IMR-90 (cell line): ENCODE measurements at regions not wholly inside any gene's neighbourhood (a gene's known extent, or its start where the extent isn't known, plus 50 kb on each side); places are given as distances from the start of the nearest gene placed in this dataset.
A peak's percentile ranks its signal among the peaks of the same experiment; 100 is the strongest.

Source experiments
- ATAC-seq: fragments of 200-7000 bp; cut with Tn5 transposase; 2 replicates; pipeline ENCODE4 v1.9.1; 2020; ENCODE audit warnings: low read depth, mild to moderate bottlenecking, moderate library complexity
- BruUV-seq: library from RNA; stranded (reverse); fragments of 400-500 nt; replicated peaks from 2 replicates; lab custom pipeline; 2021; lab: Mats Ljungman, UMichigan
- CTCF ChIA-PET: fragments of 300-600 bp; formaldehyde crosslinking; extraction: SDS; loops from one replicate; lab custom pipeline; 2021; ENCODE audit warnings: antibody characterized with exemption; lab: Yijun Ruan, JAX
- POLR2A ChIA-PET: fragments of 300-600 bp; sonication (Branson Sonifier 250); formaldehyde crosslinking; loops from one replicate; lab custom pipeline; 2022; ENCODE audit warnings: antibody characterized with exemption; ENCODE audit not compliant: unreplicated experiment; lab: Charles Lee
- DNase-seq: peaks from one replicate; pipeline ENCODE4 v3.0.0; 2013
- H2AFZ ChIP-seq: replicated peaks from 2 replicates; pipeline ENCODE3; 2013; ENCODE audit warnings: low read length, mild to moderate bottlenecking; ENCODE audit not compliant: poor library complexity
- H2AK5ac ChIP-seq: 2 replicates; pipeline ENCODE4 v1.6.1; 2013; ENCODE audit warnings: low read depth, low read length, inconsistent platforms
- H2AK9ac ChIP-seq: replicated peaks from 2 replicates; pipeline ENCODE3; 2013; ENCODE audit warnings: mild to moderate bottlenecking, low read depth, low read length, moderate library complexity; ENCODE audit not compliant: poor library complexity
- H2BK120ac ChIP-seq: 2 replicates; pipeline ENCODE4 v1.6.1; 2013; ENCODE audit warnings: low read depth, low read length, inconsistent platforms
- H2BK15ac ChIP-seq: 3 replicates; pipeline ENCODE4 v1.6.1; 2013; ENCODE audit warnings: low read depth, low read length, inconsistent platforms
- H2BK20ac ChIP-seq: 2 replicates; pipeline ENCODE4 v1.6.1; 2013; ENCODE audit warnings: low read depth, mild to moderate bottlenecking, inconsistent platforms, low read length, moderate library complexity
- H2BK5ac ChIP-seq: 2 replicates; pipeline ENCODE4 v1.6.1; 2013; ENCODE audit warnings: mild to moderate bottlenecking, low read depth, low read length, inconsistent platforms; ENCODE audit not compliant: poor library complexity, severe bottlenecking
- H3K14ac ChIP-seq: replicated peaks from 2 replicates; pipeline ENCODE4 v1.6.1; 2013; ENCODE audit warnings: low read depth, low read length, inconsistent platforms
- H3K18ac ChIP-seq: 2 replicates; pipeline ENCODE4 v1.6.1; 2013; ENCODE audit warnings: low read depth, low read length, control low read depth
- H3K23ac ChIP-seq: 2 replicates; pipeline ENCODE4 v1.6.1; 2013; ENCODE audit warnings: low read depth, low read length, inconsistent platforms
- H3K27ac ChIP-seq: 2 replicates; pipeline ENCODE4 v1.5.1; 2013; ENCODE audit warnings: mild to moderate bottlenecking, control low read depth, low read length; ENCODE audit not compliant: insufficient read depth
- H3K27me3 ChIP-seq: 2 replicates; pipeline ENCODE4 v1.6.1; 2013; ENCODE audit warnings: low read length; ENCODE audit not compliant: control insufficient read depth, insufficient read depth
- H3K36me3 ChIP-seq: 2 replicates; pipeline ENCODE4 v1.6.1; 2013; ENCODE audit warnings: low read length, mixed read lengths; ENCODE audit not compliant: control insufficient read depth, insufficient read depth
- H3K4ac ChIP-seq: 2 replicates; pipeline ENCODE4 v1.6.1; 2013; ENCODE audit warnings: low read depth, low read length, inconsistent platforms
- H3K4me1 ChIP-seq: 2 replicates; pipeline ENCODE4 v1.6.1; 2013; ENCODE audit warnings: low read length, mixed read lengths; ENCODE audit not compliant: control insufficient read depth, insufficient read depth
- H3K4me2 ChIP-seq: 2 replicates; pipeline ENCODE4 v1.6.1; 2013; ENCODE audit warnings: low read depth, mild to moderate bottlenecking, control low read depth, low read length, moderate library complexity
- H3K4me3 ChIP-seq: 2 replicates; pipeline ENCODE4 v1.5.1; 2013; ENCODE audit warnings: low read depth, mild to moderate bottlenecking, control low read depth, low read length, moderate library complexity; ENCODE audit not compliant: insufficient read depth
- H3K56ac ChIP-seq: 2 replicates; pipeline ENCODE4 v1.6.1; 2013; ENCODE audit warnings: low read length, inconsistent platforms; ENCODE audit not compliant: insufficient read depth; ENCODE audit errors: extremely low read depth
- H3K79me1 ChIP-seq, 2 experiments: 2 replicates each; pipeline ENCODE4 v1.6.1; 2013; ENCODE audit warnings: low read length in 2 of 2, inconsistent platforms in 1 of 2, low read depth in 1 of 2
- H3K9ac ChIP-seq: 2 replicates; pipeline ENCODE4 v1.6.1; 2013; ENCODE audit warnings: low read depth, low read length, control low read depth
- H3K9me1 ChIP-seq: 2 replicates; pipeline ENCODE4 v1.6.1; 2013; ENCODE audit warnings: low read length, inconsistent platforms; ENCODE audit not compliant: insufficient read depth
- H3K9me3 ChIP-seq: 2 replicates; pipeline ENCODE4 v1.6.1; 2013; ENCODE audit warnings: low read length; ENCODE audit not compliant: control insufficient read depth, insufficient read depth
- H4K20me1 ChIP-seq: 2 replicates; pipeline ENCODE4 v1.6.1; 2013; ENCODE audit warnings: low read length, inconsistent platforms; ENCODE audit not compliant: insufficient read depth
- H4K5ac ChIP-seq: 2 replicates; pipeline ENCODE4 v1.6.1; 2013; ENCODE audit warnings: mild to moderate bottlenecking, low read depth, low read length, control low read depth
- H4K8ac ChIP-seq, 2 experiments: 2 replicates each; pipeline ENCODE4 v1.6.1; 2013; ENCODE audit warnings: low read depth in 2 of 2, low read length in 2 of 2, control low read depth in 1 of 2, inconsistent platforms in 1 of 2
- H4K91ac ChIP-seq: 2 replicates; pipeline ENCODE4 v1.6.1; 2013; ENCODE audit warnings: low read depth, low read length, inconsistent platforms; ENCODE audit not compliant: insufficient read depth
- BHLHE40 ChIP-seq: fragments of 150-350 bp; IDR thresholded peaks from 2 replicates; pipeline ENCODE4 v1.6.1; 2016; ENCODE audit warnings: mild to moderate bottlenecking, low read depth, low read length
- CEBPB ChIP-seq: IDR thresholded peaks from 2 replicates; pipeline ENCODE4 v1.6.1; 2012; ENCODE audit warnings: low read depth, low read length, improper control_type of control experiment
- CHD1 ChIP-seq: IDR thresholded peaks from 2 replicates; pipeline ENCODE4 v1.6.1; 2012; ENCODE audit warnings: low read depth, low read length, improper control_type of control experiment
- CTCF ChIP-seq: conservative IDR thresholded peaks from 2 replicates; pipeline ENCODE4 v1.5.1; 2012; ENCODE audit warnings: mild to moderate bottlenecking, low read depth, low read length, improper control_type of control experiment
- ELK1 ChIP-seq: fragments of 150-350 bp; IDR thresholded peaks from 2 replicates; pipeline ENCODE4 v1.6.1; 2016; ENCODE audit warnings: low read depth, mild to moderate bottlenecking, low read length, moderate library complexity, borderline replicate concordance
- FOS ChIP-seq: fragments of 150-350 bp; IDR thresholded peaks from 2 replicates; pipeline ENCODE4 v1.6.1; 2016; ENCODE audit warnings: low read depth, low read length
- MAFK ChIP-seq: IDR thresholded peaks from 2 replicates; pipeline ENCODE4 v1.6.1; 2012; ENCODE audit warnings: low read depth, low read length, improper control_type of control experiment
- MAZ ChIP-seq: IDR thresholded peaks from 2 replicates; pipeline ENCODE4 v1.6.1; 2012; ENCODE audit warnings: low read depth, mild to moderate bottlenecking, low read length, improper control_type of control experiment, moderate library complexity, borderline replicate concordance
- MXI1 ChIP-seq: IDR thresholded peaks from 2 replicates; pipeline ENCODE4 v1.6.1; 2012; ENCODE audit warnings: low read depth, mild to moderate bottlenecking, low read length, moderate library complexity, borderline replicate concordance
- NFE2L2 ChIP-seq: fragments of 150-350 bp; IDR thresholded peaks from 2 replicates; pipeline ENCODE4 v1.6.1; 2016; ENCODE audit warnings: low read depth, mild to moderate bottlenecking, low read length
- POLR2A ChIP-seq: IDR thresholded peaks from 2 replicates; pipeline ENCODE4 v1.6.1; 2012; ENCODE audit warnings: mild to moderate bottlenecking, low read depth, low read length
- RAD21 ChIP-seq: IDR thresholded peaks from 2 replicates; pipeline ENCODE4 v1.6.1; 2012; ENCODE audit warnings: low read length, improper control_type of control experiment
- RCOR1 ChIP-seq: IDR thresholded peaks from 2 replicates; pipeline ENCODE4 v1.6.1; 2012; ENCODE audit warnings: mild to moderate bottlenecking, low read length, improper control_type of control experiment; ENCODE audit not compliant: insufficient replicate concordance
- RFX5 ChIP-seq: IDR thresholded peaks from 2 replicates; pipeline ENCODE4 v1.8.0; 2012; ENCODE audit warnings: low read depth, mild to moderate bottlenecking, low read length, moderate library complexity
- SMC3 ChIP-seq: fragments of 150-350 bp; IDR thresholded peaks from 2 replicates; pipeline ENCODE4 v1.6.1; 2016; ENCODE audit warnings: low read depth, mild to moderate bottlenecking, antibody characterized with exemption, low read length, moderate library complexity
- USF2 ChIP-seq: fragments of 150-350 bp; IDR thresholded peaks from 2 replicates; pipeline ENCODE4 v1.6.1; 2017; ENCODE audit warnings: mild to moderate bottlenecking, antibody characterized with exemption, low read length, low read depth
- WGBS, 2 experiments: methylation state at CpG; one replicate each; pipeline versions ENCODE4 v1.1.5 to v1.1.7; 2013; ENCODE audit warnings: missing lambda C conversion rate in 2 of 2; ENCODE audit not compliant: insufficient read length in 1 of 2; ENCODE audit errors: extremely low coverage in 2 of 2; 5-methylcytosine and 5-hydroxymethylcytosine counted together
- dilution Hi-C: fragments of 300-500 bp; cut with HindIII; formaldehyde crosslinking; loops from one replicate; pipeline ENCODE4 v1.14.3; 2018; ENCODE audit warnings: low sequenced_read_pairs; ENCODE audit not compliant: unreplicated experiment
- in situ Hi-C: fragments of 300-500 bp; cut with MboI; formaldehyde crosslinking; loops from 3 replicates; pipeline ENCODE4 v1.14.3; 2019; ENCODE audit warnings: low sequenced_read_pairs, inconsistent platforms, mixed read lengths
- intact Hi-C: fragments of 100-400 bp; cut with micrococcal nuclease; formaldehyde crosslinking; loops from 2 replicates; pipeline ENCODE4 v1.10.0; 2022

- no peak overlapping the region for H3K27ac ChIP-seq
- no peaks in the 10 kb centered on the region for H3K36me3 ChIP-seq
- H3K9ac ChIP-seq: no peak overlapping the region
- no peak overlapping the region for H2BK15ac ChIP-seq
- in situ Hi-C loops: no loop called here
- intact Hi-C loops: no loop called here
- no peak overlapping the region for H2AK5ac ChIP-seq
- H4K8ac ChIP-seq: no peak overlapping the region
- no peak overlapping the region for H4K5ac ChIP-seq
- H2AFZ ChIP-seq: peak overlapping the region; percentile 32
- H3K4me1 ChIP-seq: no peaks in the 10 kb centered on the region
- no peaks in the 10 kb centered on the region for H3K79me1 ChIP-seq
- H3K4me2 ChIP-seq: no peak overlapping the region
- no peak overlapping the region for H2BK5ac ChIP-seq
- no peaks in the 10 kb centered on the region for H4K20me1 ChIP-seq
- 80% methylated on average over 1 of the region's 6 CpGs; no CpG with 5 or more reads in 1 of the 2 experiments for WGBS, 2 experiments
- no peak overlapping the region for H3K18ac ChIP-seq
- no peak overlapping the region for H2BK120ac ChIP-seq
- no peak overlapping the region for H3K4me3 ChIP-seq
- no peak overlapping the region for H3K4ac ChIP-seq
- no peak overlapping the region for H3K23ac ChIP-seq
- H4K91ac ChIP-seq: no peak overlapping the region
- H3K9me1 ChIP-seq: no peaks in the 10 kb centered on the region
- ChIA-PET CTCF (no interaction called here), POLR2A (no interaction called here)
- no peak for TF ChIP-seq CEBPB
- no peak for TF ChIP-seq NFE2L2
- no peak for TF ChIP-seq MXI1
- no peak for TF ChIP-seq RAD21
- TF ChIP-seq USF2: no peak
- TF ChIP-seq CHD1: no peak
- no peak for TF ChIP-seq CTCF
- no peak for TF ChIP-seq POLR2A
- no peak for TF ChIP-seq FOS
- no peak for TF ChIP-seq MAFK
- no peak for TF ChIP-seq ELK1
- no peak for TF ChIP-seq RFX5
- TF ChIP-seq BHLHE40: no peak
- TF ChIP-seq MAZ: no peak
- TF ChIP-seq SMC3: no peak
- no peak for TF ChIP-seq RCOR1
- H3K9me3 ChIP-seq: no peaks in the 10 kb centered on the region
- BruUV-seq: no TSS peak
- dilution Hi-C loops: no loop called here
- H3K56ac ChIP-seq: no peak overlapping the region
- H3K14ac ChIP-seq: no peak overlapping the region
- DNase-seq (no peak), ATAC-seq (no peak)
- H2AK9ac ChIP-seq: no peak overlapping the region
- no peak overlapping the region for H2BK20ac ChIP-seq
- H3K27me3 ChIP-seq: peaks cover 2% of the 10 kb centered on the region; the same call in 1 of the 2 replicates
These were observed 490.9 kb upstream of the ADAMTS9 start for GRCh38 chr3:65178703-65179102.
